ENCODE measurements at regions not wholly inside any gene's neighbourhood (a gene's known extent, or its start where the extent isn't known, plus 50 kb on each side); places are given as distances from the start of the nearest gene placed in this dataset.

DNA sequence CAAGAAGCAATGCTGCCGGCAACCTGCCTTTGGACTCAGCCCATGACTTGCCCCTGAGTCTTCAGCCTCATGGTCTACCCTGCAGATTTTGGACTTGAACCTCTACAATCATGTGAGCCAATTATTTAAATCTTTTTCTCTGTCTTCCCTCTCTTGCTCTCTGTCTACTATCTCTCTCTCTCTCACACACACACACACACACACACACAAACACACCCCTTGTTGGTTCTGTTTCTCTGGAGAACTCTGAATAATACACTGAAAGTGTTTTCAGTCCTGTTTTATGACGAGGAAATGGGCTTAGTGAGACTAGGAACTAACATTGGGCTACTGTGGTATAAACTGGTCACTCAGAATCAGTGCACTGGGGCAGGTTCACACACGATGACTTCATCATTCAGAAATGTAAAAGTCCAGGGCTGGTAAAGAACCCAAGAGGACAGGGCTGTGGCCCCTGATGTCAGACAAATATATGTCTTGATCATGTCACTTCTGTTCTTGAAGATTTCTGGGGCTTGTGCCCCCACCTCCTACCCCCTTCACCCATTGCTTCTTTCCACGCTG is 266.1 kb upstream of the SIX2 start:
- no peak for DNase-seq (ENCODE audit: low spot score)

DNA sequence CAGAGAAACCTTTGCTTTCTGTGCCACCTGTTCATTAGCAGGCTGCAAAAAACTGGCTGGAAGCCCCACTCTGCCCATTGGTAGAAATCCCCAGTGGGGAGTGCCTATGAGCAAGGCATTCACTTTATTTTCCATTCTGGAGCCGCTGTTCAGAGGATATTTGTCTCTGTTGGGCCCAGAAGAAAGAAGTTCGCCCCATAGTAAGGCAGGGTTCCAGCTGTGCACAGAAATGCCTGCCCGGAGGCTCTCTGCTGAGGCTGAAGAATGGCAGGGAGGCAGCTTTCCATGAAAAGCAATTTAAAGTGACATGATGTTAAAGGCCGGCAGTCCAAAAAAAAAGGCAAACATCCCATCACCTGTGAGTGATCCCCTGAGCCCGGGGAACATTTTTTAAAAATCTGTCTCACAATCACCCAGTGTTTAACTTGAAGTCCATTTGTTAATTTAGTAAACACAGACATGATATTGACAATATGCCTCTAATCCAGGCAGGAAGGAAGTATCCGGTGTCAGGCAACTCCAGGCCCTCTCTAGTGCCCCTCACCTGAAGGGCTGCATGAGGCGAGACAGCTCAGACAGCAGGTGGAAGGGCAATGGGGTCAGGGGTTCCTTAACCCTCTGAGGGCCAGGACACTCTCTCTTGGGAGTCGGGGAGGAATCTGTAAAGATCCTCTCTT is 265.1 kb upstream of the SIX2 start:
- DNase-seq (ENCODE audit: low spot score): no peak

DNA sequence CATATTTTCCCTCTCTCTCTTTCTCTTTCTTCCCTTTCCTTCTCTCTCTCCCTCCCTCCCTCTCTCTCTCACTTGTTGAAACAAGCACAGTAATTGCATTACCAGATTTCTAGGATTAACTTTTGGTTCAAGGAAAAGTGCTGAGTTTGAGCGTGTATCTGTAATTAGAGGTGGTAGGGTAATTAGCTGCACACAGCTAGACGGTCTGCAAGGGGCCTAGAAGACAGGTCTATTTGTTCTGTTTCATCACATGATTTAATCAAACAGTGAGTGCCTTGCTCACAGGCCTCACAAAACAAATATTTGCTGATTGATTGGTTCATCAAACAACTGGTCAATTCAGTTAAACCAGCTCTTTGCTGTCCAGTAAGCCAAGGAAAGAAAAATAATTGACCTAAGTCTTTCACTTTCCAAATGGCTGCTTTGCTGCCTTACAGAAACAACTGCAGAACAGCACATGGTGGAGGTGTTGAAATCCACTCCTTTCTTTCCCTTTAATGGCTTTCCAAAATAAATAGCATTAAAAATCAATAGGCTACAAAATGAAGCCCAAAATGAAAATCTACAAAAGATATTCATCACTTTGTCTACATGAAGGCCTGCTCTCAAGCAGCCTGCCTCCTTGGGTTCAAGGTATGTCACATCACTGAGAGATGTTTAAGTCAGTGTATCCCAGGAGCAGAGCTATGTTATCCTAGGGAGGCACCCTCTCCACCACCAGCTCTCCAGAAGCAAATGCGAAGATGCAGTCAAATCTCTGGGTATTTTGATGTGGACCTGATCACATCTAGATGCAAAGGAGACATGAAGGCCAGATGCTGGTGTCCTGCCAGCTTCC is 264.4 kb upstream of the SIX2 start:
- no peak for DNase-seq (ENCODE audit: low spot score)

DNA sequence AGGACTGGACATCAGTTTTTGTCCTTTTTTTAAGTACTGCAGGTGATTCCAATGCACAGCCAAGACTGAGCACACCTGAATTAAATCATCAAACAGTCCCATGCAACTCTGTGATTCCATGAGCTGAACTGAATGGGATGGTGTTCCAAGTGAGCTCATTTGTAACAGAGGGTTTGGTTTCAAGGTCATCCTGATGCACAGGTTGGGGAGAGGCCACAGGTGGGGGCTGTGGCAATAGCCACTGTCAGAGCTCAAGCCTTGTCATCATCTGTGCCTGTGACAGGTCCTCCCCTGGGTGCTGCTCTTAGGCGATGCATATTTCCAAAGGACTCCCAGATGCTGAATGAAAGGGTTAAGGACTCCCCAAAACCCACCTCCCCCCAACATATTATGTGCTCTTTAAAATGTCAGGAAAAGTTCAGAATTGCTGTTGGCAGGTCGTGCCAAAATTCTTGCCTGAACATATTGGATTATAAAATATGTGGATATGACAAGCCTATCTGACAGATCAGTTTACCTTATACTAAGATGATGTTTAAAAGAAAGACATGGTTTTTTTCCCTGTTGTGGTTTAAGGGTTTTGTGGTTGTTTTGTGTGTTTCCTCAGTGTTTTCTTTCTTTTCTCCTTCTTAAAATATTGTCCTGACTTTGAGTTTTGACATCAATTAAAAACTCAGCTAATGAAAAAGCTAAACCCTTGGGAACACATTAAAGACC is 263.5 kb upstream of the SIX2 start:
- DNase-seq (ENCODE audit: low spot score): no peak

DNA sequence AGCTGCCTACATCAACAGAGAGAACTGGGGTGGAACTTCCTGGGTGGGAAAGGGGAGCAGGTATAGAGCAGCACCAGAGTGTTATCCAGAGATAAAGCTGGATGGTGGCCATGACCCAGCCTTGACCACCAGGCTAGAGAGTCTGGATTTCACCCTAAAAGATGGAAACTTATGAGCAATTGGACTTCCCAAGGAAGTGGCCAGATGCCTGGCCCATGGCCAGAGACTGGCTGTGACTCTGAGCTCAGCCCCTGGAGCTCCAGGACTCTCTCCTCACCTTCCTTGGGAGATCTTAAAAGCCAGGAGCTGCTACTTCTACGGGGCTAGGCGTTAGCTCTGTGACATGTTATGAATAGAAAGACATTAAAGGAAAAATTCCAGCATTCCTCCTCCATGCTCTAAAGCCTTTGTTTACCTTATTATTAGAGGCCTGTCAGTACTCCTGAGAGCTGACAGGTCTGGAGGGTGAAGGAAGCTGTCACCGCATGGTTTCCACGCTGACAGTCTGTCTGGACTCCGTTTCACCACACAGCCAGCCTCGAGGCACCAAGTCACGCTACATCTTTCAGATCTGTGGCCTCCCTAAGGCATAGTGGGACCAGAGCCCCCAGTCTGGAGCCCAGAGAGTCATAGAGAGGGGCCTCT is 260.0 kb upstream of the SIX2 start:
- no peak for DNase-seq (ENCODE audit: low spot score)

DNA sequence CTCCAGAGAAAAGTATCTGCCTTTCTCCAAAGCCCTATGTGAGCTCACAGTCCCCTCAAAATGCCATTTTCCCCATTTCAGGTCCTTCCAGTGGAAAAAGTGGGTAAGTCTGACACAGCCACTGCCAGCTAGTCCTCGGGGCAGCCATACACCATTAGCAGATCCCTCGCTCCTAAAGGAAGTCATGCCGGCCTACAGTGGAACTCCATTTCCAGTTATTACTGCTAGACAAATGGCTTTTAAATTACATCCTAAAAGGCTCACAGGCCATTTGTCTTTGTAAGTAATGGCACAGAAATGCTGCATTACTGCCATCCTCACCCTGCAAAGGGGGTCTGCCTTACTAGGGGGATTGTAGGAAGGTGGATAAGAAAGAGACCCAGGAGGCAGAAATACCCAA is 259.4 kb upstream of the SIX2 start:
- DNase-seq (ENCODE audit: low spot score): no peak

DNA sequence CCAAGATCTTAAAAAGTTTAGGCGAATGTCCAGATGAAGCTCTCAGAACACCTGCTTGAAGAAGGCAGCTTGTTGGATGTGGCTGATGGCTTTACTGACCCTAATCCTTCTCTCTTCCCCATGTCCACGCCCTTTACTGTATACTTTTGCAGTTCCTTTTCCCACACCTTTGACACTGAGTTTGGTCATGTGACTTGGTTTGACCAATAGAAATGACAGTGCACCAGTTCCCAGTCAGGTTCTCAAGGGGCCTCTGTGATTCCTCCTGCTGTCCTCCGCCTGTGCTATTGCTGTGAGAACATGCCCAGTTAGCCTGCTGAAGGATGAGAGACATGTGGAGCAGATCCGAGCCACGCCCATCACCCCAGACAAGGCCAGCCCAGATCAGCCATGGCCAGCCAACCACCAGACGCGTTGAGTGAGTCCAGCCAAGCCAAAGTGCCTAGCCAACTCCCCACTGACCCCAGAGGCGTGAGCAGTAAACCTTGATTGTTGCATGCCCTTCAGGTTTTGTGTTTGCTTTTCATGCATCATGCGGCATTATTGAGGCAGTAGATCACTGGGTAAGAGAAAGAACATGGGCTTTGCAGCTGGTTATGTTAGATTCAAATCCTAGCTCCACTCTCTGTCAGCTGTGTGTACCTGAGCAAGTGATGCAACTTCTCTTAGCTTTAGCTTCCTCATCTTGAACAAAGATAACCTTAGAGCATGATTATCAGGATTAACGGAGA is 258.0 kb upstream of the SIX2 start:
- DNase-seq (ENCODE audit: low spot score): peak; percentile 42

DNA sequence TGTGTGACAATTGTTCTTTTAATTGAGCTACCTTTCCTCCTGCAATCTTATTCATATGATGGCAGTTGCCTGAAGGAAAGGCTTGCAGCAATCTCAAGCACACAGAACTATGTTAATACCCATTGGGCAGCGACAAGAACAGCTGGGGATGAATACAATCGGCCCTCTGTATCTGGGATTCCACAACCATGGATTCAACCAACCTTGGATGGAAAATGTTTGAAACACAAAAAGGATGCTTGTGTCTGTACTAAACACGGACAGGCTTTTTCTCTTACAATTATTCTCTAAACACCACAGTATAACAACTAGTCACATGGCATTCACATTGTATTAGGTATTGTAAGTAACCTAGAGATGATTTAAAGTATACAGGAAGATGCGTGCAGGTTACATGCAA is 256.1 kb upstream of the SIX2 start:
- peak; percentile 10 for DNase-seq (ENCODE audit: low spot score)

DNA sequence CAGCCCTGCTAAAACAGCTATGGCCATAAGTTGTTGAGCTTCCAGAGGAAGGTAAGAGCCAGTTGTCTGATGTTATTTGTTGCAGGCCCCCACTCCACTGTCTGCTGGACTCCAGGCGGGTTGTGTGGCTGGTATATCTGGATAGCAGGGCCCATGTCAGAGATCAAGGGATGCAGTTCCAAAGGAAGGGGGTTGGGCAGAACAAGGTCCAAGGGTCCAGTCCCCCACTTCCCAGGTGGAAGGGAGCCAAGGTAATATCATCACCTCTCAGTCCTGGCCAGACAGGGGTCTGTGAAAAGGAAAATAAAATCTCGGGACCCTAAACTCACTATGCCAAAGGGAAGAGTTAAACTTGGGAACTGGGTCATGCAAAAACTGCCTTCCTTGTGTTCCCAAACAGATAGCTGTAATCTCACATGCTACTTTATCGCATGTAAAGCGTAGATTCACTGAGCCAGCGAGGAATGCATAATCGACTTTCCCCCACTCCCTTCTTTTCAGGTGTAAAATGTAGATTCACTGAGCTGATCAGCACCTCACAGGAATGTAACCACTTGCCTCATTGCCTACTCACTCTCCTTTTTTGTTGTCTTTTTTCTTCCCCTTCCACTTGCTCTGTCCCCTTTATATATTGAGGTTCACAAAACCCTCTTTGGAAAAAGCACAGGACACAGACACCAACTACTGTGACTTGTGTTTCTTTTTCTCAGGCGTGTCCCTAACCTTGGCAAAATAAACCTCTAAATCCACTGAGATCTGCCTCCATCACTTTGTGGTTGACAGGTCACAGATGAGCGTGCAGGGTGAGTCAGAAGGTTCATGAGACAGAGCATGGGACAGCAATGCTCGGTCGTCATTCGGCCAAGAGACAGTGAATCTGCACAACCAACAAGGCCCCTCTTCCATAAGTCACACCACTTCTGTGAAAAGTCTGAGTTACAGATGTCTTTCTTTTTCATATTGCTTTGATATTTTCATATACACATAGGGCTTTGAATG is 255.3 kb upstream of the SIX2 start:
- DNase-seq (ENCODE audit: low spot score): peak; percentile 24

DNA sequence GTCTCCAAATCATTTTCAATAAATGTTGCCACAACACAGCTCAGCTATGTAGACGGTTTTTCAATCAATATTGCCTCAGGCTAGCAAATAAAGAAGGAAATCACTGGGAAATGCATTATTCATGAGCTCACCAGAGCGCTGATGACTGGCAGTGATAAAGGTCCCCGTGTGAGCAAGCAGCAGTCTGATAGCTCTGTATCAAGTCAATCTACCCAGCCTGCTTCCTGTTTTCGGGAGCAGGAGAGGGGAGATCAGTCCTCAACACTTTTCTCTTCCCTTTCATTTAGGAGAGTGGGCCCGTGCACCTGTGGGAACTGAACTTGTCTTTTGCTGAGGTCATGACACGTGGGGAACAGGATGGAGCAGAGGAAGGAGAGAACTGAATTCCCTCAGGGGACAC is 253.9 kb upstream of the SIX2 start:
- DNase-seq (ENCODE audit: low spot score): peak; percentile 33

DNA sequence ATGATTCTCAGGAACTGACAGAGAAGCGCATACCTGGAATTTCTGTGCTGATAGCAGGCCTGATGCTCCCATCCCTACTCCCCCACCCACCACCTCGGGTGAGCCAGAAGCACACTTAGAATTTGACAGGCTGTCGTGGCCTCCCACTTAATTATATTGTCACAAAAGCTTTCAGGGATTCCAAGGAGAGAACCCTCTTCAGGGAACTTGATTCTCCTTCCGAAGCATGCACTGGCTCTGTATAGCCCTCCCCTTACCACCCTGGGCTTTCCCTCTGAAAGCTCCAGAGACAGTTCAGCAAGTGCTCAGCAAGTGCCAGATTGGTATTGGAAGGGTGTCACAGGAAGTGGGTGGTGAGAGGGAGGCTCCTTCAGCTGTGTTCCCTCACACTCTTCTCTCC is 252.5 kb upstream of the SIX2 start:
- DNase-seq (ENCODE audit: low spot score): peak; percentile 33

DNA sequence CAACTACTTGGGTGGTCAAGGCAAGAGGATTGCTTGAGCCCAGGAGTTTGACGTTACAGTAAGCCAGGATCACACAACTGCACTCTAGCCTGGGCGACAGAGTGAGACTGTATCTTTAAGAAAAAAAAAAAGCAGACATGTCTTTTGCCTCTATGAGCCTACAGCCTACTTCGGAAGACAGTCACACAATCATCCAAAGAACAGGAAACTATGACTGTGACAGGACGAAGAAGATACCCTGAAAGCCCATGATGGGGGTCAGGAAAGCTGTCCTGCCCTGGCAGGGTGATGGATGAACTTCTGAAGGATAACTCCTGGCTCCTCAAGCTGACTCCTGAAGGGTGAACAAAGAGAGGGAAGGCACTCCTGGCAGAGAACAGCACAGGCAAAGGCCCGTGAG is 251.7 kb upstream of the SIX2 start:
- peak; percentile 29 for DNase-seq (ENCODE audit: low spot score)

DNA sequence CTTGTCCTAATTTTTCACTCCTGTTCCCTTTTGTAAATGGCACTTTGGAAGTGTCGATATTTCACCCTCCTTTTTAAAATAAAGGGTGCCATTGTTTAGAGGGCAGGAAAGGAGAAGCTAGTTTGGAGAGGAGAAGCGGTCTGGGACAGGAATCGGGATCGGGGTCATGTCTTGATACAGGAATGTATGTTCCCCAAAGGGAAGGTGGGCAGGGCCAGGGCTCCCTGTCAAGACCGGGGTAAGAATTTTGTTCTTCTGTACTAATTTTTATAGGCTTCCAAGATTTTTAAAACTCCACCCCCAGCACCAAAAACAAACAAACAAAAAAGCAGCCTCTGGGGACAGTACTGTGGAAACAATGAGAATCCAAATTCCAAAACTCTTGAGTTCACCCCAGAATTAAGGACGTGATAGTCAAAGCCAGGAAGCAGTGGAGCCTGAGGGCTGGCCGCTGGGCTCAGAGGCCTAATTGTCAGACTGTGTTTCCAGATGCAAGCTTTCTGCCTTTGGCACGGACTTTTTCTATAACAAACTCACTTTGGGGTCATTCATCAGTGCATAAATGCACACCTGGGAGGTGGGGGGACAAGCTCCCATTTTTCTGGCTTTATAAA is 250.4 kb upstream of the SIX2 start:
- DNase-seq (ENCODE audit: low spot score): peak; percentile 46

DNA sequence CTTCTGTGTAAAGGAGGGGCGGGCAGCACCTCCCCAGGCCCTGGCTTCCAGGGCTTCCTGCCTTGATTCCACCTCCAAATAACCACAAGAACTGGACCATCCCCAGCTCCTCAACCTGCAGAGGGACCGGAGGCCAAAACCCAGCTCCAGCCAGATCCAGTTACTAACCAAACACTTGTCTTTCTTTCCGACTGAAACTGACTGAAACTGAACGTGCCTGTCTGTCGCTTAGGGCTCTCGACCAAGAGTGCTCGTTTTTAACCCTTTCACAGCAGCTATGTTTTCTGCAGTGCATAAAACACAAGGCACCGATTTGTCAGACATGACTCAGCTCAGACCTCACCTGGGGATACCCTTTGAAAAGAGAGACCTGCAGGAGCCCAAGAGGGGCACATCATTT is 249.9 kb upstream of the SIX2 start:
- no peak for DNase-seq (ENCODE audit: low spot score)

DNA sequence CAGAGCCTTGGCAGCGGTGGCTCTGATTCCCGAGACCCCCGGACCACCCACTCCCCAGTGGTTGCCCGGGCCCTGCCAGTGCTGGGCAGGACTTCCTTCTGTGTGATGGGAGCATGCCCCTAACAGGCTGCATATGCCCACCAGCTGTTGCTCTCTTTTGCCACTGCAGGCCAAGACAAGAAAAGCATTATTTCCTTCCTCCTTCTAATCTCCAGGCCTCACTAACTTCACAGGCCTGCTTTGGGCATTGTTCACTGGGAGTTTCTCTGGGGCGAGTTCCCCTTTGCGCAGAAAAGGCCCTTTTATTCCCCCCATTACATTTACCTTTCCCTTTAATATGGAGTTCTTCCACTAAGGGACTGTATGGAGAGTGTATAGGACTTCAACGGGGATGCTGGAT is 249.1 kb upstream of the SIX2 start:
- no peak for DNase-seq (ENCODE audit: low spot score)

DNA sequence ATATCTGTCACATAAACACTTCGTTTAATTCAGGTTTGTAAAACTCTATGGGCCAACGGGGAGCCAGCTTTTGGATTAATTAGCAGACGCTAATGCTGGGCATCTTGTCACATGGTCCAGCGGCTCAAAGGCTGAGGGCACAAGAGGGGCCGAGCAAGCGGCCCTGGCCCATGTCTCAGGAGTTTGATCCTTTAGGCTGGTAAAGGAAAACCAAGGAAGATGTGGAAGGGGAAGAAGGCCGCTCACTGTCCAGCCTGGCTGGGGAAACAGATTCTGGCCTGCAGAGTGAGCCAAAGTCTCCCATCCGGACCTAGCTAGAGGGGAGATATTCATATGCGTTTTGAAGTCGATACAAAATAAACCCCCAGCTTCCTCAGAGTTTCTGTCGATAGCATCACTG is 248.6 kb upstream of the SIX2 start:
- DNase-seq (ENCODE audit: low spot score): no peak

DNA sequence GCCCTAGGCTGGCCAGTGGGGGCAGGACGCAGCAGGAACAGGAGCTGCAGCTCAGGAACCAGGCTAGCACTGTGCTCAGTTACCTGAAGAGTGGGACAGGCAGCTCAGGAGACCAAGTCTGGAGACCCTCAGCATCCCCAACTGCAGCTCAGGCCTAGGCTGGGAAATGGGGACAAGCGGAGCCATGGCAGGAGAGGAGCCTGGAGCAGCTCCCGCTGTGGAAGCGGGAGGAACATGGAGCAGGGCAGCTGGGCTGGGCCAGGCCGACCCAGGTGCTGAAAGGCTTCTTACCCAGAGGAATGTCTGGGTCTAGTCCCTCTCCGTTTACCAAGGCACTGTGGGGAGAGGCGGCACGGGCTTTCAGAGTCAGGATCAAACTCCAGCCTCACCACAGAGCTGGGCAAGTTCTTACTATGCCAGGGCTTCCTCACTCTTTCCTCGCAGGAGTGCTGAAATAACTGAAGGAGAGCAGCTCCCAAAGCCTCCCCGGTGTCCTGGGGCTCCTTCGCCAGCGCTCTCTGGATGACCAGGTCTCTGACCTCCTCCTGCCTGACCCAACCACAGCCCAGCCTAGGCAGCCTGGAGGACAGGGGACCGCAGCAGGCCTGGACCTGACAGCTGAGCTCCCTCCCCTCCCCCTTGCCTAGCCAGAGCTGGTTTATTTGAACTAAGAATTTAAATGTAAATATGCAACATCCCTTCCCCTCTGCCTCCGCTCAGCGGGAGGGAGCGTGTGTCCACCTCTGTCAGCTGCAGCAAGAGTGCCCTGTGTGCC is 247.8 kb upstream of the SIX2 start:
- no peak for DNase-seq (ENCODE audit: low spot score)

DNA sequence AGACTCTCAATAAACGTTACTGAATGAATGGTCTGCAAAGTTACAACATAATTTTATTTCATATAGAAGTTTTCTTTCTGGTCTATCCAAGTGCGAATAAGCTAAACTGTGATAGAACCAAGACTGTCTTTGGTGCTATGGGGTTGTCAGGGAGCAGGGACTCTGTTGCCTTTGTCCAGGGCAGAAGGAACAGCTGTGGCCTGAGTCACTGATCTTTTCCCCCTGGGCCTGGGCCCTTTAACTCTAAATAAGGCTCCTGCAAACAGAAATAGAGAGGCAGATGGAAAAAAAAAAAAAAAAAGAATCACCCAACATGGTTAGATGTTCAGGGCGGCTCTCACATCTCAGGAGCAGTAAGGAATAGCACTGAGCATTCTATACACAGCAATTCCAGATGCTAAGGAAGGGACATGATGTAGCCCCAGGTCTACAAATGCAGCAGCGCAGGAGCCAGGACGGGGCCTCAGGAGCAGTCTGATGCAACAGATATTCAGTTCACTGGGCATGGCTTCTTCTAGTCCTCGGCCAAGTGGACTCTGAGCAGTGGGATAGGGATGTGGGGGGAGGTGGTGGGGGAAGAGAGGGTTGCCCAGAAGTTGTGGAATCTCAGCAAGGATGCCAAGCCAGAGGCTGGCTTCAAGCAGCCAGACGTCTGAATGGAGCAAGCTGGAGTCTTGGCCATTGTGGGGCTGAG is 247.1 kb upstream of the SIX2 start:
- DNase-seq (ENCODE audit: low spot score): no peak

Measured in ecto neural progenitor cell (in vitro differentiated cells).